Neural progenitor cell (in vitro differentiated cells): ENCODE measurements at regions not wholly inside any gene's neighbourhood (a gene's known extent, or its start where the extent isn't known, plus 50 kb on each side); places are given as distances from the start of the nearest gene placed in this dataset.

Source experiments
- DNase-seq: peaks from one replicate; pipeline ENCODE4 v3.0.0-alpha.2; 2016; ENCODE audit warnings: low spot score
- H2AFZ ChIP-seq: fragments of 200-600 bp; sonication (generic); replicated peaks from 2 replicates; pipeline ENCODE4 v1.6.1; 2016; ENCODE audit warnings: antibody characterized with exemption
- H3F3A ChIP-seq: fragments of 200-600 bp; sonication (generic); 2 replicates; pipeline ENCODE4 v1.6.1; 2016; ENCODE audit warnings: antibody characterized with exemption, low read depth
- H3K27ac ChIP-seq: fragments of 200-600 bp; sonication (generic); 2 replicates; pipeline ENCODE4 v1.5.1; 2016; ENCODE audit warnings: mild to moderate bottlenecking
- H3K27me3 ChIP-seq: fragments of 200-600 bp; sonication (generic); 2 replicates; pipeline ENCODE4 v1.6.1; 2016; ENCODE audit warnings: mild to moderate bottlenecking, moderate library complexity
- H3K36me3 ChIP-seq: fragments of 200-600 bp; sonication (generic); 2 replicates; pipeline ENCODE4 v1.5.1; 2016
- H3K4me1 ChIP-seq: fragments of 200-600 bp; sonication (generic); 2 replicates; pipeline ENCODE4 v1.6.1; 2016; ENCODE audit warnings: mixed run types
- H3K4me2 ChIP-seq: fragments of 200-600 bp; sonication (generic); 2 replicates; pipeline ENCODE4 v1.6.1; 2016
- H3K4me3 ChIP-seq: fragments of 200-600 bp; sonication (generic); 2 replicates; pipeline ENCODE4 v1.5.1; 2016
- H3K79me2 ChIP-seq: fragments of 200-600 bp; sonication (generic); 2 replicates; pipeline ENCODE4 v1.6.1; 2016; ENCODE audit warnings: low read depth
- H3K9ac ChIP-seq: fragments of 200-600 bp; sonication (generic); 2 replicates; pipeline ENCODE4 v1.6.1; 2016
- H3K9me3 ChIP-seq: fragments of 200-600 bp; sonication (generic); 2 replicates; pipeline ENCODE4 v1.5.1; 2016; ENCODE audit warnings: low read depth
- H4K20me1 ChIP-seq: fragments of 200-600 bp; sonication (generic); 2 replicates; pipeline ENCODE4 v1.6.1; 2016; ENCODE audit warnings: low read depth
- H3K27ac Mint-ChIP-seq: 3 replicates; pipeline ENCODE4 v1.8.0; 2021; ENCODE audit warnings: mixed read lengths
- H3K27me3 Mint-ChIP-seq: 2 replicates; pipeline ENCODE4 v1.8.0; 2022; ENCODE audit warnings: low read depth, mild to moderate bottlenecking, inconsistent platforms, moderate library complexity, mixed read lengths; ENCODE audit not compliant: insufficient read depth
- H3K36me3 Mint-ChIP-seq: 3 replicates; pipeline ENCODE4 v1.8.0; 2021; ENCODE audit warnings: mixed read lengths
- H3K4me1 Mint-ChIP-seq: 3 replicates; pipeline ENCODE4 v1.8.0; 2021; ENCODE audit warnings: mixed read lengths
- H3K4me3 Mint-ChIP-seq: 3 replicates; pipeline ENCODE4 v1.8.0; 2021; ENCODE audit warnings: mild to moderate bottlenecking, moderate library complexity, mixed read lengths
- H3K9me3 Mint-ChIP-seq: 3 replicates; pipeline ENCODE4 v1.8.0; 2020; ENCODE audit warnings: mixed read lengths
- EZH2 ChIP-seq: fragments of 200-600 bp; sonication (generic); IDR thresholded peaks from 2 replicates; pipeline ENCODE4 v1.6.1; 2017; ENCODE audit warnings: antibody characterized with exemption, mild to moderate bottlenecking, moderate library complexity
- EZH2phosphoT487 ChIP-seq: fragments of 200-600 bp; sonication (generic); IDR thresholded peaks from 2 replicates; pipeline ENCODE4 v1.6.1; 2017; ENCODE audit warnings: antibody characterized with exemption
- TF ChIP-seq, protein P1 (sequence below): fragments of 200-600 bp; sonication (generic); IDR thresholded peaks from 2 replicates; pipeline ENCODE4 v1.5.1; 2017; ENCODE audit warnings: antibody characterized with exemption, mild to moderate bottlenecking

GRCh38 chr11:38796281-38796680, 2198.2 kb upstream of the RAG2 start:
- no peaks in the 10 kb centered on the region for H3K36me3 ChIP-seq
- H3F3A ChIP-seq = no peaks in the 10 kb centered on the region
- Mint-ChIP-seq H3K36me3 (no peaks in the 10 kb centered on the region), H3K4me1 (no peaks in the 10 kb centered on the region), H3K9me3 (no peaks in the 10 kb centered on the region), H3K27me3 (no peaks in the 10 kb centered on the region), H3K27ac (no peak overlapping the region), H3K4me3 (no peak overlapping the region)
- no peaks in the 10 kb centered on the region for H3K4me1 ChIP-seq
- no peaks in the 10 kb centered on the region for H3K79me2 ChIP-seq
- no peak for DNase-seq
- no peak overlapping the region for H2AFZ ChIP-seq
- H3K9ac ChIP-seq = no peak overlapping the region
- no peaks in the 10 kb centered on the region for H3K27me3 ChIP-seq
- H3K9me3 ChIP-seq = no peaks in the 10 kb centered on the region
- no peak for TF ChIP-seq EZH2
- TF ChIP-seq, protein P1, sequence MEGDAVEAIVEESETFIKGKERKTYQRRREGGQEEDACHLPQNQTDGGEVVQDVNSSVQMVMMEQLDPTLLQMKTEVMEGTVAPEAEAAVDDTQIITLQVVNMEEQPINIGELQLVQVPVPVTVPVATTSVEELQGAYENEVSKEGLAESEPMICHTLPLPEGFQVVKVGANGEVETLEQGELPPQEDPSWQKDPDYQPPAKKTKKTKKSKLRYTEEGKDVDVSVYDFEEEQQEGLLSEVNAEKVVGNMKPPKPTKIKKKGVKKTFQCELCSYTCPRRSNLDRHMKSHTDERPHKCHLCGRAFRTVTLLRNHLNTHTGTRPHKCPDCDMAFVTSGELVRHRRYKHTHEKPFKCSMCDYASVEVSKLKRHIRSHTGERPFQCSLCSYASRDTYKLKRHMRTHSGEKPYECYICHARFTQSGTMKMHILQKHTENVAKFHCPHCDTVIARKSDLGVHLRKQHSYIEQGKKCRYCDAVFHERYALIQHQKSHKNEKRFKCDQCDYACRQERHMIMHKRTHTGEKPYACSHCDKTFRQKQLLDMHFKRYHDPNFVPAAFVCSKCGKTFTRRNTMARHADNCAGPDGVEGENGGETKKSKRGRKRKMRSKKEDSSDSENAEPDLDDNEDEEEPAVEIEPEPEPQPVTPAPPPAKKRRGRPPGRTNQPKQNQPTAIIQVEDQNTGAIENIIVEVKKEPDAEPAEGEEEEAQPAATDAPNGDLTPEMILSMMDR = no peak
- no peak for TF ChIP-seq EZH2phosphoT487
- H4K20me1 ChIP-seq = no peaks in the 10 kb centered on the region
- H3K4me2 ChIP-seq = no peak overlapping the region
- H3K4me3 ChIP-seq = no peak overlapping the region
- H3K27ac ChIP-seq = no peak overlapping the region

DNA sequence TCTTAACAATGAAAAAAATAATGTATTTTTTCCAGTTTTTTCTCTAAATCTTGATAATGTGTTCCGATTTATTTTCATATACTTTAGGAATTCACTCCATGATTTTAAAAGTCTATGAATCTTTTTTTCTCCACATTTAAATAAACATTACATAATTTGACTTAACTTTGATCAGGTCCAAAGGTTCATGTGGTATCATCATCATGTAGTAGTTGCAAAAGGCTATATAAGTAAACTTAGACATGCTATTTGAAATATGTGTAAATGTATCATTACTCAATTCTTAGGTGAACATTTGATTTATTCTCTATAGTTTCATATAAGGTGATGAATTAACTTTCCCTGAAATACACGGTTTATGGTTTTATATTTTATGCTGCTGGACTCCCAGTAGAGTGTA, 2197.0 kb upstream of the RAG2 start:
- Histone ChIP-seq H4K20me1 (no peaks in the 10 kb centered on the region), H3K9ac (no peak overlapping the region), H3K27me3 (no peaks in the 10 kb centered on the region), H3K9me3 (no peaks in the 10 kb centered on the region), H3K36me3 (no peaks in the 10 kb centered on the region), H2AFZ (no peak overlapping the region), H3K27ac (no peak overlapping the region), H3K4me1 (no peaks in the 10 kb centered on the region), H3K4me3 (no peak overlapping the region), H3K79me2 (no peaks in the 10 kb centered on the region), H3F3A (no peaks in the 10 kb centered on the region), H3K4me2 (no peak overlapping the region)
- Mint-ChIP-seq H3K4me1 (no peaks in the 10 kb centered on the region), H3K4me3 (no peak overlapping the region), H3K27me3 (no peaks in the 10 kb centered on the region), H3K27ac (no peak overlapping the region), H3K9me3 (no peaks in the 10 kb centered on the region), H3K36me3 (no peaks in the 10 kb centered on the region)
- TF ChIP-seq EZH2 = no peak
- TF ChIP-seq, protein P1 = no peak
- TF ChIP-seq EZH2phosphoT487 = no peak
- no peak for DNase-seq

GRCh38 chr11:38791346-38791961, 2193.4 kb upstream of the RAG2 start:
- Histone ChIP-seq H3K27ac (no peak overlapping the region), H3K79me2 (no peaks in the 10 kb centered on the region), H3K4me3 (no peak overlapping the region), H3F3A (no peaks in the 10 kb centered on the region), H4K20me1 (no peaks in the 10 kb centered on the region), H3K9me3 (no peaks in the 10 kb centered on the region), H3K36me3 (no peaks in the 10 kb centered on the region), H3K27me3 (no peaks in the 10 kb centered on the region), H3K9ac (no peak overlapping the region), H3K4me2 (no peak overlapping the region), H3K4me1 (no peaks in the 10 kb centered on the region), H2AFZ (peak overlapping the region; percentile 77)
- peaks cover 2% of the 10 kb centered on the region for H3K27me3 Mint-ChIP-seq
- no peaks in the 10 kb centered on the region for H3K36me3 Mint-ChIP-seq
- no peaks in the 10 kb centered on the region for H3K9me3 Mint-ChIP-seq
- TF ChIP-seq EZH2 = no peak
- TF ChIP-seq, protein P1 = peak; percentile 95
- no peak for TF ChIP-seq EZH2phosphoT487
- H3K4me3 Mint-ChIP-seq = no peak overlapping the region
- H3K27ac Mint-ChIP-seq = no peak overlapping the region
- peak; percentile 87 for DNase-seq
- H3K4me1 Mint-ChIP-seq = no peaks in the 10 kb centered on the region
